A549 (cell line): ENCODE measurements at regions not wholly inside any gene's neighbourhood (a gene's known extent, or its start where the extent isn't known, plus 50 kb on each side); places are given as distances from the start of the nearest gene placed in this dataset.

Experiments used
- KDM1A ChIP-seq: fragments of 200-600 bp; sonication (generic); IDR thresholded peaks from 2 replicates; pipeline ENCODE4 v1.6.1; 2016; ENCODE audit warnings: low read depth, mild to moderate bottlenecking
- PHF8 ChIP-seq: fragments of 200-600 bp; sonication (generic); IDR thresholded peaks from 2 replicates; pipeline ENCODE4 v1.6.1; 2016; ENCODE audit warnings: low read depth, mild to moderate bottlenecking, antibody characterized with exemption, moderate library complexity, borderline replicate concordance
- RAD21 ChIP-seq, 2 experiments: fragments of >200 bp in 1 of 2; sonication (Bioruptor Twin) in 1 of 2; formaldehyde crosslinking in 1 of 2; IDR thresholded peaks in 1 of 2; conservative IDR thresholded peaks in 1 of 2; 2 replicates in 1 of 2; 3 replicates in 1 of 2; pipeline ENCODE4 v1.6.1; 2012 to 2018; ENCODE audit warnings: inconsistent platforms in 1 of 2
- TF ChIP-seq, protein P1 (sequence below): fragments of >200 bp; sonication (Bioruptor Twin); formaldehyde crosslinking; IDR thresholded peaks from 3 replicates; pipeline ENCODE4 v1.5.1; 2016

DNA sequence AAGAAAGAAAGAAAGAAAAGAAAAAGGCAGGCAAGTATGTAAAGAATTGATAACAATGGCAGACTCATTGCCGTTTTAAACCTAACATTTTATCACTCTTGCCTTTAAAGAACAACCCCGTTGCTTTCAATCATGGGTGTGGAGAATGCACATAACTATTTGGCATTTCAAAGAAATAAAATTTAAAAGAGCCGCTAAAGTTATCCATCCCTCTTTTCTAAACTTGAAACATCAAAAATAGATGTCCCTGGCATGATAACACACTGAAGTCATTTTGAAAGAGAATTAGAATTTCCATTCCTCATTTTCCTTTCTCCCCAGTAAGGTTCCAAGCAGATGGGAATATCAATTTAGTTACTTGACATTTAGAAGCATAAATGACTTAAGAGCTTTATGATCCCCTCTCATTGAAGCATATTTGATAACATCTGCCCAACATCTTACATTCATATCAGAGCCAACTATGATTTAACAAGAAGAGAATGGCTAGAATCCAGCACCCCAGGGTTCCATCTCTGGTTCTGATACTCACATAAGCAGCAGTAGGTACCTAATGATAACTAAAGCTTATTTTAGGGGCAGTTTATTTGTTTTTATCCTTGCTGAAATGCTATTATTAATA lies 529.6 kb upstream of the LRRC4C start:
- TF ChIP-seq KDM1A (no peak), PHF8 (no peak), RAD21 (conservative IDR thresholded peaks at IDR 0.05 in 1 of 2, IDR thresholded peaks at IDR 0.05 in 1 of 2) (no peak)
- TF ChIP-seq, protein P1, sequence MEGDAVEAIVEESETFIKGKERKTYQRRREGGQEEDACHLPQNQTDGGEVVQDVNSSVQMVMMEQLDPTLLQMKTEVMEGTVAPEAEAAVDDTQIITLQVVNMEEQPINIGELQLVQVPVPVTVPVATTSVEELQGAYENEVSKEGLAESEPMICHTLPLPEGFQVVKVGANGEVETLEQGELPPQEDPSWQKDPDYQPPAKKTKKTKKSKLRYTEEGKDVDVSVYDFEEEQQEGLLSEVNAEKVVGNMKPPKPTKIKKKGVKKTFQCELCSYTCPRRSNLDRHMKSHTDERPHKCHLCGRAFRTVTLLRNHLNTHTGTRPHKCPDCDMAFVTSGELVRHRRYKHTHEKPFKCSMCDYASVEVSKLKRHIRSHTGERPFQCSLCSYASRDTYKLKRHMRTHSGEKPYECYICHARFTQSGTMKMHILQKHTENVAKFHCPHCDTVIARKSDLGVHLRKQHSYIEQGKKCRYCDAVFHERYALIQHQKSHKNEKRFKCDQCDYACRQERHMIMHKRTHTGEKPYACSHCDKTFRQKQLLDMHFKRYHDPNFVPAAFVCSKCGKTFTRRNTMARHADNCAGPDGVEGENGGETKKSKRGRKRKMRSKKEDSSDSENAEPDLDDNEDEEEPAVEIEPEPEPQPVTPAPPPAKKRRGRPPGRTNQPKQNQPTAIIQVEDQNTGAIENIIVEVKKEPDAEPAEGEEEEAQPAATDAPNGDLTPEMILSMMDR = no peak
